ENCODE measurements at regions not wholly inside any gene's neighbourhood (a gene's known extent, or its start where the extent isn't known, plus 50 kb on each side); places are given as distances from the start of the nearest gene placed in this dataset.

DNA sequence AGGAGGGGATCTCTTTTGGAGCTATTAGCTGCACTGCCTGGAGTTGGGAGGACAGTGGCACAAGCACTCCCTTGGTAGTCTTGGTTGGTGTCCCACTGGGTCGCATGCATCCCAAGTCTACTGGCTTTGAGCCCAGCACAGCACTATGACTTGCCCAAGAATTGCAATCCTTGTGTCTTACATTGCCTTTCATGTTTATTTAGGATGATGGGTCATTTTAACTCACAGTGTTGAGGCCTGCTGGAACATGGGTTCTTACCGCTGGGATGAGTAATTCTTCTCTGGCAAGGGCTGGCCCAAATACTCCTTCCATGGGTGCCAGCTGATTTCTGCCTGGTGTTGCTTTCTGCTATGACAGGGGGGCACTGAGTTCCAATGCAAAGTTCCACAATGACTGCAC, 185.5 kb downstream of the TEX13C start:
- TF ChIP-seq, protein P1, sequence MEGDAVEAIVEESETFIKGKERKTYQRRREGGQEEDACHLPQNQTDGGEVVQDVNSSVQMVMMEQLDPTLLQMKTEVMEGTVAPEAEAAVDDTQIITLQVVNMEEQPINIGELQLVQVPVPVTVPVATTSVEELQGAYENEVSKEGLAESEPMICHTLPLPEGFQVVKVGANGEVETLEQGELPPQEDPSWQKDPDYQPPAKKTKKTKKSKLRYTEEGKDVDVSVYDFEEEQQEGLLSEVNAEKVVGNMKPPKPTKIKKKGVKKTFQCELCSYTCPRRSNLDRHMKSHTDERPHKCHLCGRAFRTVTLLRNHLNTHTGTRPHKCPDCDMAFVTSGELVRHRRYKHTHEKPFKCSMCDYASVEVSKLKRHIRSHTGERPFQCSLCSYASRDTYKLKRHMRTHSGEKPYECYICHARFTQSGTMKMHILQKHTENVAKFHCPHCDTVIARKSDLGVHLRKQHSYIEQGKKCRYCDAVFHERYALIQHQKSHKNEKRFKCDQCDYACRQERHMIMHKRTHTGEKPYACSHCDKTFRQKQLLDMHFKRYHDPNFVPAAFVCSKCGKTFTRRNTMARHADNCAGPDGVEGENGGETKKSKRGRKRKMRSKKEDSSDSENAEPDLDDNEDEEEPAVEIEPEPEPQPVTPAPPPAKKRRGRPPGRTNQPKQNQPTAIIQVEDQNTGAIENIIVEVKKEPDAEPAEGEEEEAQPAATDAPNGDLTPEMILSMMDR (IDR thresholded peaks at IDR 0.05; ENCODE audit: extremely low read depth, low read depth, low read length): no peak
- Histone ChIP-seq H3K4me1 (ENCODE audit: insufficient read depth, low read length) (no peaks in the 10 kb centered on the region), H4K20me1 (ENCODE audit: insufficient read depth, low read length) (no peaks in the 10 kb centered on the region), H2AFZ (ENCODE audit: low read length) (no peak overlapping the region), H3K27ac (ENCODE audit: low read depth, low read length) (no peak overlapping the region), H3K27me3 (ENCODE audit: insufficient read depth, low read length) (no peaks in the 10 kb centered on the region), H3K36me3 (ENCODE audit: insufficient read depth, low read length) (no peaks in the 10 kb centered on the region), H3K79me2 (ENCODE audit: insufficient read depth, low read length) (no peaks in the 10 kb centered on the region), H3K9me3 (ENCODE audit: low read depth, low read length) (peaks cover 3% of the 10 kb centered on the region), H3K4me3 (ENCODE audit: insufficient read depth, low read length) (no peak overlapping the region), H3K4me2 (ENCODE audit: insufficient read depth, low read length) (no peak overlapping the region)
- no peak for DNase-seq (ENCODE audit: insufficient read length, low spot score, missing footprints)

DNA sequence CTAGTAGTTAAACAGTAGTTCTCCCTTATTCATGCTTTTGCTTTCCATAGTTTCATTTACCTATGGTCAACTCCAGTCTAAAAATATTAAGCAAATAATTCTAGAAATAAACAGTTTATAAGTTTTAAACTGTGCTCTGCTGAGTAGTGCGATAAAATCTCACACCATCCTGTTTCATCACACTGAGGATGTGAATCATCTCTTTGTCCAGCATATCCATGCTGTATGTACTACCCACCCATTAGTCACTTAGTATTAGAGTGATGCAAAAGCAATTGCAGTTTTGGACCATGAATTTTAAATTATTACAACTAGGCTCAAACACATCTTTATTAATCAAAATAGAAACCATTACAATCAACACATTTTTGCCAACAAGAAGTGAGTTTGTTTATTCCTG, 187.4 kb downstream of the TEX13C start:
- H3K9me3 ChIP-seq (ENCODE audit: low read depth, low read length): peaks cover 3% of the 10 kb centered on the region
- H4K20me1 ChIP-seq (ENCODE audit: insufficient read depth, low read length): no peaks in the 10 kb centered on the region
- no peaks in the 10 kb centered on the region for H3K36me3 ChIP-seq (ENCODE audit: insufficient read depth, low read length)
- TF ChIP-seq, protein P1 (IDR thresholded peaks at IDR 0.05; ENCODE audit: extremely low read depth, low read depth, low read length): no peak
- H3K27me3 ChIP-seq (ENCODE audit: insufficient read depth, low read length): no peaks in the 10 kb centered on the region
- no peak overlapping the region for H2AFZ ChIP-seq (ENCODE audit: low read length)
- DNase-seq (ENCODE audit: insufficient read length, low spot score, missing footprints): no peak
- H3K4me1 ChIP-seq (ENCODE audit: insufficient read depth, low read length): no peaks in the 10 kb centered on the region
- H3K4me3 ChIP-seq (ENCODE audit: insufficient read depth, low read length): no peak overlapping the region
- H3K79me2 ChIP-seq (ENCODE audit: insufficient read depth, low read length): no peaks in the 10 kb centered on the region
- H3K4me2 ChIP-seq (ENCODE audit: insufficient read depth, low read length): no peak overlapping the region
- H3K27ac ChIP-seq (ENCODE audit: low read depth, low read length): no peak overlapping the region

DNA sequence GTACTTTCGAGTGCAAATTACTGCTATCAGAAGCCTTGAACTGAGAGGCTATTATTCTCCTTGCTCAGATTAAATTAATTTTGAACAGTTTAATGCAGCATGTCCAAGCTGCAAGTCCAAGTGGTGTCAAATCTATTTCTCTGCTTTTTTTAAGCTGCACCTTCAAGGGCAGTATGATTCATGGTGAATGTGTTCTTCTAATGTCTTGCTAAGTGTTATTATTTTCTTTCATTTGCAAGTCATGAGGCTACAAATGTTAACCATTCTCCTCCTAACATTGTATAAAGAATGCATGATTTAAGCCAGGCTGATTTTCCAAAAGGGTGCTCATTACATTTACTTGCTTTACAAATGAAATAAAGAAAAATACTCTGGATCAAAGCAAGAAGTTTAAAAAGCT, 200.4 kb downstream of the TEX13C start:
- no peak for DNase-seq (ENCODE audit: insufficient read length, low spot score, missing footprints)
- no peaks in the 10 kb centered on the region for H3K27me3 ChIP-seq (ENCODE audit: insufficient read depth, low read length)
- TF ChIP-seq, protein P1 (IDR thresholded peaks at IDR 0.05; ENCODE audit: extremely low read depth, low read depth, low read length): no peak
- H3K4me1 ChIP-seq (ENCODE audit: insufficient read depth, low read length): no peaks in the 10 kb centered on the region
- no peak overlapping the region for H3K4me2 ChIP-seq (ENCODE audit: insufficient read depth, low read length)
- H4K20me1 ChIP-seq (ENCODE audit: insufficient read depth, low read length): no peaks in the 10 kb centered on the region
- no peaks in the 10 kb centered on the region for H3K79me2 ChIP-seq (ENCODE audit: insufficient read depth, low read length)
- no peaks in the 10 kb centered on the region for H3K36me3 ChIP-seq (ENCODE audit: insufficient read depth, low read length)
- H2AFZ ChIP-seq (ENCODE audit: low read length): no peak overlapping the region
- H3K27ac ChIP-seq (ENCODE audit: low read depth, low read length): no peak overlapping the region
- H3K4me3 ChIP-seq (ENCODE audit: insufficient read depth, low read length): no peak overlapping the region
- no peaks in the 10 kb centered on the region for H3K9me3 ChIP-seq (ENCODE audit: low read depth, low read length)

DNA sequence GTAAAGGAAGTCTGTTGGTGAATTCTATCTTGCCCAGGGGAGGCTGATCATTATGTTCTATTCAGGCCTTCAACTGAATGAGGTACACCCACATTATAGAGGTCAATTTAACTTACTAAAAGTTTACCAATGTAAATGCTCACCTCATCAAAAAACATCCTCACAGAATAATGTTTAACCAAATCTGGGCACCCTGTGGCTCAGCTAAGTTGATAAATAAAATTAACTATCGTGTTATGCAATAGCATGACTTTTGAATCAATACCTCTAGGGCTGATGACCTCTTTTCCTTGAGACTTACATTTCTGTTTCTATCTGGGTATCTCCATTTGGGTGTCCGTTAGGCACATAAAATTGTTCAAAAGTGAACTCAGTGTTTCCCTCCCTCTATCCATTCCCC, 203.1 kb downstream of the TEX13C start:
- Histone ChIP-seq H3K9me3 (ENCODE audit: low read depth, low read length) (no peaks in the 10 kb centered on the region), H2AFZ (ENCODE audit: low read length) (no peak overlapping the region), H3K27ac (ENCODE audit: low read depth, low read length) (no peak overlapping the region), H3K4me3 (ENCODE audit: insufficient read depth, low read length) (no peak overlapping the region), H3K36me3 (ENCODE audit: insufficient read depth, low read length) (no peaks in the 10 kb centered on the region), H4K20me1 (ENCODE audit: insufficient read depth, low read length) (no peaks in the 10 kb centered on the region), H3K4me1 (ENCODE audit: insufficient read depth, low read length) (no peaks in the 10 kb centered on the region), H3K4me2 (ENCODE audit: insufficient read depth, low read length) (no peak overlapping the region), H3K79me2 (ENCODE audit: insufficient read depth, low read length) (no peaks in the 10 kb centered on the region), H3K27me3 (ENCODE audit: insufficient read depth, low read length) (no peaks in the 10 kb centered on the region)
- TF ChIP-seq, protein P1 (IDR thresholded peaks at IDR 0.05; ENCODE audit: extremely low read depth, low read depth, low read length): no peak
- DNase-seq (ENCODE audit: insufficient read length, low spot score, missing footprints): no peak
